ENCODE measurements at regions not wholly inside any gene's neighbourhood (a gene's known extent, or its start where the extent isn't known, plus 50 kb on each side); places are given as distances from the start of the nearest gene placed in this dataset.

- no peak overlapping the region for H3K4me3 ChIP-seq (ENCODE audit: low read depth, low read length)
- DNase-seq (ENCODE audit: low read depth), result no peak
- no peak for TF ChIP-seq CTCF (IDR thresholded peaks at IDR 0.05; ENCODE audit: low read depth, low read length, missing control alignments)
Observed at GRCh38 chr22:27045103-27045947, 387.9 kb downstream of the MIAT start.

- H3K4me3 ChIP-seq (ENCODE audit: low read depth, low read length), result no peak overlapping the region
- no peak for TF ChIP-seq CTCF (IDR thresholded peaks at IDR 0.05; ENCODE audit: low read depth, low read length, missing control alignments)
- no peak for DNase-seq (ENCODE audit: low read depth)
Observed at GRCh38 chr22:27046086-27046485, 388.7 kb downstream of the MIAT start.

- no peak overlapping the region for H3K4me3 ChIP-seq (ENCODE audit: low read depth, low read length)
- no peak for DNase-seq (ENCODE audit: low read depth)
- TF ChIP-seq CTCF (IDR thresholded peaks at IDR 0.05; ENCODE audit: low read depth, low read length, missing control alignments), result no peak
Observed at GRCh38 chr22:27046603-27047002, 389.2 kb downstream of the MIAT start.

- H3K4me3 ChIP-seq (ENCODE audit: low read depth, low read length), result no peak overlapping the region
- TF ChIP-seq CTCF (IDR thresholded peaks at IDR 0.05; ENCODE audit: low read depth, low read length, missing control alignments), result no peak
- DNase-seq (ENCODE audit: low read depth), result no peak
Observed at GRCh38 chr22:27050771-27051170, 393.4 kb downstream of the MIAT start.

- TF ChIP-seq CTCF (IDR thresholded peaks at IDR 0.05; ENCODE audit: low read depth, low read length, missing control alignments), result no peak
- no peak for DNase-seq (ENCODE audit: low read depth)
Observed at GRCh38 chr22:27051407-27051806, 394.0 kb downstream of the MIAT start.

GRCh38 chr22:27057717-27058116 is 400.3 kb downstream of the MIAT start:
- no peak for DNase-seq (ENCODE audit: low read depth)
- no peak for TF ChIP-seq CTCF (IDR thresholded peaks at IDR 0.05; ENCODE audit: low read depth, low read length, missing control alignments)
- no peak overlapping the region for H3K4me3 ChIP-seq (ENCODE audit: low read depth, low read length)

More at GRCh38 chr22:27051407-27051806, 394.0 kb downstream of the MIAT start:
- no peak overlapping the region for H3K4me3 ChIP-seq (ENCODE audit: low read depth, low read length)

- DNase-seq (ENCODE audit: low read depth), result no peak
- no peak for TF ChIP-seq CTCF (IDR thresholded peaks at IDR 0.05; ENCODE audit: low read depth, low read length, missing control alignments)
- H3K4me3 ChIP-seq (ENCODE audit: low read depth, low read length), result no peak overlapping the region
Observed at GRCh38 chr22:27060190-27060589, 402.8 kb downstream of the MIAT start.
